ENCODE measurements at regions not wholly inside any gene's neighbourhood (a gene's known extent, or its start where the extent isn't known, plus 50 kb on each side); places are given as distances from the start of the nearest gene placed in this dataset.

GRCh38 chr1:78274814-78275213 lies 216.0 kb upstream of the PTGFR start:
- no peaks in the 10 kb centered on the region for H3K36me3 ChIP-seq
- H3K27me3 ChIP-seq = no peaks in the 10 kb centered on the region
- intact Hi-C loops (cut with DNase I; ENCODE audit: low total_unique reads) = no loop called here
- TF ChIP-seq CTCF (IDR thresholded peaks at IDR 0.05) (no peak), POLR2AphosphoS5 (IDR thresholded peaks at IDR 0.05) (no peak), POLR2A (IDR thresholded peaks at IDR 0.05) (no peak)
- no peaks in the 10 kb centered on the region for H3K4me1 ChIP-seq
- H3K27ac ChIP-seq = no peak overlapping the region
- no peak for DNase-seq (ENCODE audit: low spot score in 2 of 2)
- no peak overlapping the region for H3K4me3 ChIP-seq
- H3K9me3 ChIP-seq = no peaks in the 10 kb centered on the region

GRCh38 chr1:78275456-78275855 lies 215.3 kb upstream of the PTGFR start:
- intact Hi-C loops (cut with DNase I; ENCODE audit: low total_unique reads) = no loop called here
- Histone ChIP-seq H3K4me3 (no peak overlapping the region), H3K27me3 (no peaks in the 10 kb centered on the region), H3K36me3 (no peaks in the 10 kb centered on the region), H3K27ac (no peak overlapping the region), H3K4me1 (no peaks in the 10 kb centered on the region), H3K9me3 (no peaks in the 10 kb centered on the region)
- no peak for TF ChIP-seq POLR2AphosphoS5 (IDR thresholded peaks at IDR 0.05)
- no peak for TF ChIP-seq POLR2A (IDR thresholded peaks at IDR 0.05)
- no peak for TF ChIP-seq CTCF (IDR thresholded peaks at IDR 0.05)
- DNase-seq (ENCODE audit: low spot score in 2 of 2) = no peak

DNA sequence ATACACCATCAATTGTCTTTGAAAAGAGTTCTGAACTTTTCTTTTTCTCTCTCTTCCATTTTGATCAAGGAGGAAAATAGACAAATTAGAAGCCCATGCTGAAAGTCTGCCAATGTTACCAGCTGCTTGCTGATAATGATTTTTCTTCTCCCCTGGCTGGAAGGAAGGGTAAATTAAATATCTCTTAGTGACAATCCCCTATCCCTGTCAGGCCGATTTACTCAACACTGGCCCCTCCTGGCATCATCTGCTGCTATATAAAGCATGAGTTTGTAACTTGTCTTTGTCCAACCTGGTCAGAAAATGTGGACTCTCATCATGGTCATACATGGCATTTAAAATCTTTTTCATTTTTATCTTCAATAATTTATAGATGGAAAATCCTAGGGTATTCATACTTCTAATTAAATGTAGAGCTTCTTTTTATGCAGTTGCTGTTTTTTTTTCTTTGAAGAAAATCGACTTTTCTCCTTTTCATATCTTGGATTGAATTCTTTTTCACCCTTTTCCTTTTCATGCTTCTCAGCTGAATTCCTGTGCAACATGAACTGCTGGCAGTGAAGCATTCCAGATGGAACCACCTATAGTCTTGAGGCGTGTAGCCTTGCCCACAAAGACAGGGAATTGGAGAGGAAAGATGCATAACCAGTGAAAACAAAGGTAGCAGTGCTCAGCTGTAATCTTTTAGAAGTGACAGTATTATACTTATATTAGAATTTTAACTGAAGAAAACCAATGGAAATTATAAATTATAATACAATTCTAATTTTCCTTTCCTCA lies 214.7 kb upstream of the PTGFR start:
- DNase-seq (ENCODE audit: low spot score in 2 of 2) = no peak
- Histone ChIP-seq H3K36me3 (no peaks in the 10 kb centered on the region), H3K4me3 (no peak overlapping the region), H3K27me3 (no peaks in the 10 kb centered on the region), H3K4me1 (no peaks in the 10 kb centered on the region), H3K9me3 (no peaks in the 10 kb centered on the region), H3K27ac (no peak overlapping the region)
- no peak for TF ChIP-seq POLR2A (IDR thresholded peaks at IDR 0.05)
- TF ChIP-seq CTCF (IDR thresholded peaks at IDR 0.05) = no peak
- TF ChIP-seq POLR2AphosphoS5 (IDR thresholded peaks at IDR 0.05) = no peak
- intact Hi-C loops (cut with DNase I; ENCODE audit: low total_unique reads) = no loop called here

GRCh38 chr1:78277253-78277652 lies 213.5 kb upstream of the PTGFR start:
- Histone ChIP-seq H3K9me3 (no peaks in the 10 kb centered on the region), H3K4me1 (no peaks in the 10 kb centered on the region), H3K36me3 (no peaks in the 10 kb centered on the region), H3K27ac (no peak overlapping the region), H3K27me3 (no peaks in the 10 kb centered on the region), H3K4me3 (no peak overlapping the region)
- intact Hi-C loops (cut with DNase I; ENCODE audit: low total_unique reads) = no loop called here
- TF ChIP-seq POLR2A (IDR thresholded peaks at IDR 0.05) (no peak), CTCF (IDR thresholded peaks at IDR 0.05) (no peak), POLR2AphosphoS5 (IDR thresholded peaks at IDR 0.05) (no peak)
- DNase-seq (ENCODE audit: low spot score in 2 of 2) = no peak

- H3K27ac ChIP-seq = peak overlapping the region in 1 of 2 donors; percentile 51
- TF ChIP-seq POLR2AphosphoS5 (IDR thresholded peaks at IDR 0.05) = no peak
- no peak for TF ChIP-seq CTCF (IDR thresholded peaks at IDR 0.05)
- no peak for TF ChIP-seq POLR2A (IDR thresholded peaks at IDR 0.05)
- H3K36me3 ChIP-seq = no peaks in the 10 kb centered on the region
- H3K4me1 ChIP-seq = no peaks in the 10 kb centered on the region
- intact Hi-C loops (cut with DNase I; ENCODE audit: low total_unique reads) = no loop called here
- H3K9me3 ChIP-seq = no peaks in the 10 kb centered on the region
- H3K4me3 ChIP-seq = no peak overlapping the region
- H3K27me3 ChIP-seq = no peaks in the 10 kb centered on the region
- no peak for DNase-seq (ENCODE audit: low spot score in 2 of 2)
Observed at GRCh38 chr1:78279051-78279450, 211.7 kb upstream of the PTGFR start.
